GM21737 (cell line): ENCODE measurements at regions not wholly inside any gene's neighbourhood (a gene's known extent, or its start where the extent isn't known, plus 50 kb on each side); places are given as distances from the start of the nearest gene placed in this dataset.

Source experiments
- ATAC-seq: cut with Tn5 transposase; IDR thresholded peaks from one replicate; pipeline ENCODE4 v1.9.1; 2021; ENCODE audit warnings: mild to moderate bottlenecking, moderate library complexity; ENCODE audit not compliant: unreplicated experiment

GRCh38 chr21:43304621-43305335, 122.2 kb downstream of the SIK1 start:
- ATAC-seq = no peak

- no peak for ATAC-seq
Observed at GRCh38 chr21:43304206-43304605, 122.7 kb downstream of the SIK1 start.

GRCh38 chr21:43303275-43304178, 123.4 kb downstream of the SIK1 start:
- ATAC-seq = no peak

GRCh38 chr21:43302769-43303168, 124.2 kb downstream of the SIK1 start:
- ATAC-seq = no peak

GRCh38 chr21:43302062-43302700, 124.8 kb downstream of the SIK1 start:
- ATAC-seq = no peak

- no peak for ATAC-seq
Observed at GRCh38 chr21:43301409-43302061, 125.4 kb downstream of the SIK1 start.

- no peak for ATAC-seq
Observed at GRCh38 chr21:43300496-43301408, 126.2 kb downstream of the SIK1 start.

GRCh38 chr21:43299441-43300277, 127.3 kb downstream of the SIK1 start:
- no peak for ATAC-seq

GRCh38 chr21:43298546-43299440, 128.1 kb downstream of the SIK1 start:
- ATAC-seq = no peak

- ATAC-seq = no peak
Observed at GRCh38 chr21:43297989-43298388, 128.9 kb downstream of the SIK1 start.

GRCh38 chr21:43297391-43297981, 128.7 kb downstream of the CRYAA start:
- ATAC-seq = no peak

- ATAC-seq = no peak
Observed at GRCh38 chr21:43295066-43295958, 126.5 kb downstream of the CRYAA start.

- no peak for ATAC-seq
Observed at GRCh38 chr21:43294194-43294902, 125.5 kb downstream of the CRYAA start.

- ATAC-seq = no peak
Observed at GRCh38 chr21:43292866-43293142, 124.0 kb downstream of the CRYAA start.

- ATAC-seq = no peak
Observed at GRCh38 chr21:43292041-43292865, 123.4 kb downstream of the CRYAA start.
